ENCODE measurements at regions not wholly inside any gene's neighbourhood (a gene's known extent, or its start where the extent isn't known, plus 50 kb on each side); places are given as distances from the start of the nearest gene placed in this dataset.

DNA sequence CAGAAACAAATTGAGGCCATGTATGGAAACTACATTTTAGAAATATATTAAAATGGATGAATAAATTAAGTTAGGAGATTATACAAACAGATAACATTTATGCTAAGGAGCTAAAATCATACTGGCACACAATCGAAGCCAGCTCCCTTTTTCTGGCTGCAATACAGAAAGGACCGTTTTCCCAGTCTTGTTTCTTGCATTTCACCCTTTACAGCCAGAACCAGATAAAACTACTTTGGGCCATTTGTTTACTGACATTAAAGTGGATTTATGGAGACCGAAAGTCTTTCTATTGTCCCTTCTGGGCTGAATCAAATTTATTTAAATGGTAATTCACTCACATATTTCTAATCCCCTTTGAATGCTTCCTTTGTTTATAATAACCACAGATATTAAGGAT is 50.1 kb upstream of the CNTN3 start:
- Histone ChIP-seq H2BK5ac (ENCODE audit: insufficient read length, low read length) (no peak overlapping the region), H2AK5ac (ENCODE audit: insufficient read length, low read length) (no peak overlapping the region), H2BK20ac (ENCODE audit: low read depth, low read length, poor library complexity, severe bottlenecking) (no peak overlapping the region), H3K9ac (ENCODE audit: extremely low read depth, insufficient read length, low read length) (no peak overlapping the region), H4K5ac (ENCODE audit: insufficient read length, low read depth, low read length) (no peak overlapping the region), H3K23me2 (ENCODE audit: insufficient read length, low read depth, low read length, poor library complexity, severe bottlenecking) (no peaks in the 10 kb centered on the region), H2BK120ac (ENCODE audit: low read depth, low read length, poor library complexity, severe bottlenecking) (no peak overlapping the region), H3K56ac (ENCODE audit: insufficient read length, low read depth, low read length) (no peak overlapping the region), H3K23ac (ENCODE audit: insufficient read length, low read depth, low read length) (no peak overlapping the region), H2BK12ac (ENCODE audit: insufficient read length, low read depth, low read length) (no peak overlapping the region), H4K8ac (replicated peaks; ENCODE audit: insufficient read length, low read depth, low read length) (no peak overlapping the region), H2AFZ (ENCODE audit: low read length) (no peak overlapping the region), H3K18ac (ENCODE audit: insufficient read length, low read depth, low read length) (no peak overlapping the region), H3K27me3 (ENCODE audit: insufficient read depth, low read length) (no peaks in the 10 kb centered on the region), H3T11ph (ENCODE audit: low read length) (no peak overlapping the region), H3K9me3 (ENCODE audit: control insufficient read depth, low read depth, low read length) (no peaks in the 10 kb centered on the region), H4K20me1 (ENCODE audit: control insufficient read depth, insufficient read depth, insufficient read length) (no peaks in the 10 kb centered on the region), H3K4me2 (ENCODE audit: insufficient read depth, insufficient read length, low read length) (no peak overlapping the region), H2BK15ac (ENCODE audit: low read depth, low read length) (no peak overlapping the region), H3K4me1 (ENCODE audit: insufficient read depth, low read length) (no peaks in the 10 kb centered on the region), H3K27ac (ENCODE audit: insufficient read length, low read depth, low read length) (no peak overlapping the region), H3K79me1 (ENCODE audit: insufficient read depth, low read depth, low read length, poor library complexity, severe bottlenecking) (no peaks in the 10 kb centered on the region), H3K4ac (ENCODE audit: low read depth, low read length) (no peak overlapping the region), H3K14ac (ENCODE audit: insufficient read depth, low read length) (no peak overlapping the region), H3K79me2 (ENCODE audit: insufficient read depth, low read length) (no peaks in the 10 kb centered on the region), H4K91ac (ENCODE audit: insufficient read length, low read depth, low read length) (no peak overlapping the region)
- H3K27me3 Mint-ChIP-seq (ENCODE audit: low read depth), result no peaks in the 10 kb centered on the region; the same call in 1 of the 2 replicates
- peaks cover 1 to 15% (median 5%) of the 10 kb centered on the region in 3 experiments; a peak in 6 of 7 replicates for H3K36me3 Mint-ChIP-seq (ENCODE audit: insufficient read depth in 1 of 3, low read depth in 3 of 3)
- no peak overlapping the region for H3K27ac Mint-ChIP-seq
- no peak for DNase-seq
- no peaks in the 10 kb centered on the region for H3K4me1 Mint-ChIP-seq
- no CpG with 5 or more reads among the region's 3 CpGs for WGBS (ENCODE audit: extremely low coverage, insufficient read length, low lambda C conversion rate)
- TF ChIP-seq, protein P1, sequence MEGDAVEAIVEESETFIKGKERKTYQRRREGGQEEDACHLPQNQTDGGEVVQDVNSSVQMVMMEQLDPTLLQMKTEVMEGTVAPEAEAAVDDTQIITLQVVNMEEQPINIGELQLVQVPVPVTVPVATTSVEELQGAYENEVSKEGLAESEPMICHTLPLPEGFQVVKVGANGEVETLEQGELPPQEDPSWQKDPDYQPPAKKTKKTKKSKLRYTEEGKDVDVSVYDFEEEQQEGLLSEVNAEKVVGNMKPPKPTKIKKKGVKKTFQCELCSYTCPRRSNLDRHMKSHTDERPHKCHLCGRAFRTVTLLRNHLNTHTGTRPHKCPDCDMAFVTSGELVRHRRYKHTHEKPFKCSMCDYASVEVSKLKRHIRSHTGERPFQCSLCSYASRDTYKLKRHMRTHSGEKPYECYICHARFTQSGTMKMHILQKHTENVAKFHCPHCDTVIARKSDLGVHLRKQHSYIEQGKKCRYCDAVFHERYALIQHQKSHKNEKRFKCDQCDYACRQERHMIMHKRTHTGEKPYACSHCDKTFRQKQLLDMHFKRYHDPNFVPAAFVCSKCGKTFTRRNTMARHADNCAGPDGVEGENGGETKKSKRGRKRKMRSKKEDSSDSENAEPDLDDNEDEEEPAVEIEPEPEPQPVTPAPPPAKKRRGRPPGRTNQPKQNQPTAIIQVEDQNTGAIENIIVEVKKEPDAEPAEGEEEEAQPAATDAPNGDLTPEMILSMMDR (conservative IDR thresholded peaks at IDR 0.05), result no peak
- H3K9me3 Mint-ChIP-seq, result peaks cover 15 to 16% of the 10 kb centered on the region in 2 experiments; a peak in 4 of 5 replicates
- H3K4me3 Mint-ChIP-seq, result no peak overlapping the region

Measured in H9 (cell line).